A549 (cell line): ENCODE measurements at regions not wholly inside any gene's neighbourhood (a gene's known extent, or its start where the extent isn't known, plus 50 kb on each side); places are given as distances from the start of the nearest gene placed in this dataset.

ENCODE experiments used
- ATAC-seq, 2 experiments: fragments of 200-7000 bp in 1 of 2; fragments of >200 bp in 1 of 2; cut with Nextera tagmentation in 1 of 2; cut with Tn5 transposase in 1 of 2; 3 replicates each; pipeline versions ENCODE4 v1.8.0 to v1.9.1; 2018 to 2020; ENCODE audit warnings: mild to moderate bottlenecking in 1 of 2, moderate library complexity in 1 of 2
- CTCF ChIA-PET: fragments of 300-600 bp; sonication (Branson Sonifier 250); formaldehyde crosslinking; extraction: SDS; loops from one replicate; lab custom pipeline; 2021; ENCODE audit warnings: antibody characterized with exemption, inconsistent platforms; lab: Yijun Ruan, JAX
- POLR2A ChIA-PET: fragments of 350-600 bp; formaldehyde crosslinking; extraction: SDS; loops from one replicate; lab custom pipeline; 2021; ENCODE audit warnings: antibody characterized with exemption, inconsistent platforms; lab: Yijun Ruan, JAX
- DNase-seq, 2 experiments: peaks; one replicate each; pipeline versions ENCODE4 v3.0.0 to v3.0.0-alpha.2; 2011 to 2016; ENCODE audit warnings: low read depth in 1 of 2, low spot score in 1 of 2
- FAIRE-seq: peaks from 2 replicates; lab custom pipeline; 2011; peaks lifted over from hg19 to GRCh38; lab: Jason Lieb, UNC
- H3K27ac ChIP-seq, 2 experiments: fragments of >200 bp; sonication (Bioruptor Twin); formaldehyde crosslinking; 3 replicates each; pipeline ENCODE4 v1.5.1; 2016 to 2017
- H3K4me1 ChIP-seq: fragments of >200 bp; sonication (Bioruptor Twin); formaldehyde crosslinking; 3 replicates; pipeline ENCODE4 v1.6.1; 2016
- H3K4me2 ChIP-seq: fragments of >200 bp; sonication (Bioruptor Twin); formaldehyde crosslinking; 3 replicates; pipeline ENCODE4 v1.6.1; 2016
- H3K4me3 ChIP-seq: fragments of >200 bp; sonication (Bioruptor Twin); formaldehyde crosslinking; 3 replicates; pipeline ENCODE4 v1.5.1; 2016
- H3K9me3 ChIP-seq: fragments of >200 bp; sonication (Bioruptor Twin); formaldehyde crosslinking; 3 replicates; pipeline ENCODE4 v1.6.1; 2016
- CBX2 ChIP-seq: fragments of 200-600 bp; sonication (generic); IDR thresholded peaks from 2 replicates; pipeline ENCODE4 v1.6.1; 2016; ENCODE audit warnings: low read depth, mild to moderate bottlenecking, borderline replicate concordance
- CHD2 ChIP-seq: fragments of 150-350 bp; IDR thresholded peaks from 2 replicates; pipeline ENCODE4 v1.6.1; 2014; ENCODE audit warnings: low read length; ENCODE audit not compliant: partially characterized antibody
- EHF ChIP-seq: fragments of 250-450 bp; sonication (Bioruptor Pico); IDR thresholded peaks from 2 replicates; pipeline ENCODE4 v1.5.0; 2020; ENCODE audit warnings: mild to moderate bottlenecking
- ESRRA ChIP-seq: fragments of 150-350 bp; IDR thresholded peaks from 2 replicates; pipeline ENCODE4 v1.6.1; 2014; ENCODE audit warnings: mild to moderate bottlenecking, low read length, borderline replicate concordance
- FOSL2 ChIP-seq, 2 experiments: fragments of 450-650 bp in 1 of 2; fragments of >200 bp in 1 of 2; sonication (Bioruptor Twin) in 1 of 2; formaldehyde crosslinking; IDR thresholded peaks; 2 replicates each; pipeline versions ENCODE4 v1.5.0 to v1.6.1; 2016 to 2020; ENCODE audit warnings: mild to moderate bottlenecking in 1 of 2, moderate library complexity in 1 of 2
- HOXA7 ChIP-seq: fragments of 250-450 bp; sonication (Bioruptor Pico); IDR thresholded peaks from 2 replicates; pipeline ENCODE4 v1.5.0; 2020; ENCODE audit warnings: mild to moderate bottlenecking, moderate library complexity
- JUN ChIP-seq, 2 experiments: fragments of >200 bp; sonication (Bioruptor Twin); formaldehyde crosslinking; IDR thresholded peaks; 2 replicates in 1 of 2; 3 replicates in 1 of 2; pipeline ENCODE4 v1.6.1; 2016 to 2017
- KDM1A ChIP-seq: fragments of 200-600 bp; sonication (generic); IDR thresholded peaks from 2 replicates; pipeline ENCODE4 v1.6.1; 2016; ENCODE audit warnings: low read depth, mild to moderate bottlenecking
- MAZ ChIP-seq: fragments of 150-350 bp; IDR thresholded peaks from 2 replicates; pipeline ENCODE4 v1.6.1; 2014; ENCODE audit warnings: antibody characterized with exemption, low read depth, low read length, borderline replicate concordance
- NFE2L2 ChIP-seq: fragments of 150-350 bp; conservative IDR thresholded peaks from 2 replicates; pipeline ENCODE4 v1.6.1; 2014; ENCODE audit warnings: low read length
- POLR2AphosphoS2 ChIP-seq: conservative IDR thresholded peaks from 2 replicates; pipeline ENCODE4 v1.6.1; 2012; ENCODE audit warnings: low read length, improper control_type of control experiment, inconsistent platforms
- RCOR1 ChIP-seq: fragments of 150-350 bp; IDR thresholded peaks from 2 replicates; pipeline ENCODE4 v1.6.1; 2014; ENCODE audit warnings: antibody characterized with exemption, low read length, low read depth
- RNF2 ChIP-seq: fragments of 200-600 bp; sonication (generic); IDR thresholded peaks from 2 replicates; pipeline ENCODE4 v1.6.1; 2016; ENCODE audit warnings: low read depth, mild to moderate bottlenecking, antibody characterized with exemption, moderate library complexity, borderline replicate concordance
- SMC3 ChIP-seq: fragments of >200 bp; sonication (Bioruptor Twin); formaldehyde crosslinking; IDR thresholded peaks from 3 replicates; pipeline ENCODE4 v1.6.1; 2018; ENCODE audit warnings: inconsistent platforms
- TFCP2L1 ChIP-seq: fragments of 250-450 bp; sonication (Bioruptor Pico); IDR thresholded peaks from 2 replicates; pipeline ENCODE4 v1.5.0; 2021; ENCODE audit warnings: mild to moderate bottlenecking
- ZNF302 ChIP-seq: fragments of 250-450 bp; sonication (Bioruptor Pico); IDR thresholded peaks from 2 replicates; pipeline ENCODE4 v1.9.0; 2021; ENCODE audit warnings: inconsistent platforms, mild to moderate bottlenecking, moderate library complexity
- WGBS: methylation state at CpG from one replicate; pipeline ENCODE4 v1.1.6; 2017; ENCODE audit errors: missing lambda C conversion rate; 5-methylcytosine and 5-hydroxymethylcytosine counted together
- TF ChIP-seq, protein P1 (sequence below): fragments of 150-350 bp; IDR thresholded peaks from 2 replicates; pipeline ENCODE4 v1.6.1; 2014; ENCODE audit warnings: low read depth, mild to moderate bottlenecking, low read length
- TF ChIP-seq, protein P2 (sequence below): IDR thresholded peaks from 2 replicates; pipeline ENCODE4 v1.6.1; 2012; ENCODE audit warnings: low read depth, borderline replicate concordance
- TF ChIP-seq, protein P3 (sequence below): IDR thresholded peaks from 2 replicates; pipeline ENCODE4 v1.6.1; 2012
- TF ChIP-seq, protein P4 (sequence below): fragments of 450-650 bp; IDR thresholded peaks from 2 replicates; pipeline ENCODE4 v1.6.1; 2014; ENCODE audit warnings: antibody characterized with exemption
- TF ChIP-seq, protein P5 (sequence below): fragments of >200 bp; sonication (Bioruptor Twin); formaldehyde crosslinking; IDR thresholded peaks from 2 replicates; pipeline ENCODE4 v1.6.1; 2016

DNA sequence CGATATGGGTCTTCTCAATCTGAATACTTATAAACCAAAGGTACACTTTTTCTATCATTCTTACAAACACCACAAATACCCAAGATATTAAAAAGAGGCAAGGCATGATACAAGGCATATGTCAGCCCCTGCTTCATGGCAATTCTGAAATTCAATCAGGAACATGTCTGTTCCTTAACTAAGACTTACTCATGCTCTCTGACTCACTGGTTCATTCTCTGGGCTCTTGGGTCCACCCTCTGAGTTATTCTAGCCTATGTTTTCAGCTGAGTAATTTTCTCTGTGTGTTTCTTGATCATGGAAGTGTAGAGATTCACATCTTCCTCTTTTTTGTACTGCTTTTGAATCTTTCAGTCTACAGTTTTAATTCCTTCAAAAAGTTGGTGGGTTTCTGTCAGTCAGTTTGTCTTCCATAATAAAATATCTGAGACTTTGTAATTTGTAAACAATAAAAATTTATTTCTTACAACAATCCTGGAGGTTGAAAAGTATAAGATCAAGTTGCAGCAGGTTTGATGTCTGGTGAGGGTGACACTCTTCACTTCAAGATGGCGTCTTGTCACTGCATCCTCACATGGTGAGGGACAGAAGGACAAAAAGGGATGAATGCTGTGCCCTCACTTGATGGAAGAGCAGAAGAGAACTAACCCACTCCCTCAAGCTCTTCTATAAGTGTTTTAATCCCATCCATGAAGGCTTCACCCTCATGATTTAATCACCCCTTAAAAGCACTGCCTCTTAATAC, 211.7 kb downstream of the FAM76B start:
- CTCF ChIA-PET, result no interaction called here
- Histone ChIP-seq H3K4me2 (no peak overlapping the region), H3K4me3 (no peak overlapping the region), H3K9me3 (no peaks in the 10 kb centered on the region), H3K4me1 (no peaks in the 10 kb centered on the region), H3K27ac (no peak overlapping the region)
- ATAC-seq (no peak), DNase-seq (no peak), FAIRE-seq (no peak)
- 26% methylated on average over 2 of the region's 2 CpGs for WGBS
- POLR2A ChIA-PET, result no interaction called here
- TF ChIP-seq, protein P1, sequence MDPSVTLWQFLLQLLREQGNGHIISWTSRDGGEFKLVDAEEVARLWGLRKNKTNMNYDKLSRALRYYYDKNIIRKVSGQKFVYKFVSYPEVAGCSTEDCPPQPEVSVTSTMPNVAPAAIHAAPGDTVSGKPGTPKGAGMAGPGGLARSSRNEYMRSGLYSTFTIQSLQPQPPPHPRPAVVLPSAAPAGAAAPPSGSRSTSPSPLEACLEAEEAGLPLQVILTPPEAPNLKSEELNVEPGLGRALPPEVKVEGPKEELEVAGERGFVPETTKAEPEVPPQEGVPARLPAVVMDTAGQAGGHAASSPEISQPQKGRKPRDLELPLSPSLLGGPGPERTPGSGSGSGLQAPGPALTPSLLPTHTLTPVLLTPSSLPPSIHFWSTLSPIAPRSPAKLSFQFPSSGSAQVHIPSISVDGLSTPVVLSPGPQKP, result no peak
- no peak for TF ChIP-seq FOSL2 (IDR thresholded peaks at IDR 0.05)
- no peak for TF ChIP-seq FOSL2 (CRISPR knock-in tag; IDR thresholded peaks at IDR 0.05)
- TF ChIP-seq POLR2AphosphoS2, result no peak
- no peak for TF ChIP-seq CBX2
- no peak for TF ChIP-seq TFCP2L1 (CRISPR knock-in tag)
- TF ChIP-seq, protein P2, sequence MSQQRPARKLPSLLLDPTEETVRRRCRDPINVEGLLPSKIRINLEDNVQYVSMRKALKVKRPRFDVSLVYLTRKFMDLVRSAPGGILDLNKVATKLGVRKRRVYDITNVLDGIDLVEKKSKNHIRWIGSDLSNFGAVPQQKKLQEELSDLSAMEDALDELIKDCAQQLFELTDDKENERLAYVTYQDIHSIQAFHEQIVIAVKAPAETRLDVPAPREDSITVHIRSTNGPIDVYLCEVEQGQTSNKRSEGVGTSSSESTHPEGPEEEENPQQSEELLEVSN, result no peak
- no peak for TF ChIP-seq JUN (IDR thresholded peaks at IDR 0.05)
- TF ChIP-seq, protein P3, sequence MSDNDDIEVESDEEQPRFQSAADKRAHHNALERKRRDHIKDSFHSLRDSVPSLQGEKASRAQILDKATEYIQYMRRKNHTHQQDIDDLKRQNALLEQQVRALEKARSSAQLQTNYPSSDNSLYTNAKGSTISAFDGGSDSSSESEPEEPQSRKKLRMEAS, result no peak
- no peak for TF ChIP-seq SMC3
- TF ChIP-seq, protein P4, sequence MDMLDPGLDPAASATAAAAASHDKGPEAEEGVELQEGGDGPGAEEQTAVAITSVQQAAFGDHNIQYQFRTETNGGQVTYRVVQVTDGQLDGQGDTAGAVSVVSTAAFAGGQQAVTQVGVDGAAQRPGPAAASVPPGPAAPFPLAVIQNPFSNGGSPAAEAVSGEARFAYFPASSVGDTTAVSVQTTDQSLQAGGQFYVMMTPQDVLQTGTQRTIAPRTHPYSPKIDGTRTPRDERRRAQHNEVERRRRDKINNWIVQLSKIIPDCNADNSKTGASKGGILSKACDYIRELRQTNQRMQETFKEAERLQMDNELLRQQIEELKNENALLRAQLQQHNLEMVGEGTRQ, result no peak
- no peak for TF ChIP-seq MAZ
- TF ChIP-seq, protein P5, sequence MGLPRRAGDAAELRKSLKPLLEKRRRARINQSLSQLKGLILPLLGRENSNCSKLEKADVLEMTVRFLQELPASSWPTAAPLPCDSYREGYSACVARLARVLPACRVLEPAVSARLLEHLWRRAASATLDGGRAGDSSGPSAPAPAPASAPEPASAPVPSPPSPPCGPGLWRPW, result no peak

DNA sequence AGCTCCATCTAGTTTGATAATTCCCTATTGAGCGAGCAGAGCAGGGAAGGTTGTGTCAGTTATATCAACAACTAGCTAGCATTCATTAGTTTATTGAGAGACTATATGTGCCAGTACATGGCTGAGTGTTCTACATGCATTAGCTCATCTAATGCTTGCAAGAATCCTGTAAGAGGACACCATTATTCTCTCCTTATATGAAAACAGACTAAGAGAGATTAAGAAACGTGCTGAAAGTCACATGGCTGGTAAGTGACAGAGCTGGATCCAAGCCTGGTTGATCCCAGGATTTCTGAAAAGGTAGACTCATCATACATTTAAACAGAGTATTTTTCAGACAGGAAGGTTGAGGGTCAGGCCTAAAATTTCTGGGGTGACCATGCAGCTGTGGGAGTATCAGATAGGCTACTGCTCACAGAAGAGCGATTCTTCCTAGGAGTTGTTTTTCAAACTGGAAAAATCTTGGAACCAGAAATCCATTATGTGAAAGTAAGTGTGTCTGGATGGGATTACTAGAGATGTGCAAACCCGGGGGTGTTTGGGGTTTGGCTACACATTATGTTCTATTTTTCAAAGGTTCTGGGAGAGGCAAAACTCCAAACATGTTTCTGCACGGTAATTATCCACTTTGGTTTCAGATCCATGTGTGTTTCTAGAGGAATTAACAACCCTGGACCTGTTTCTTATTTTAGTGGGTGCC, 213.3 kb downstream of the FAM76B start:
- H3K9me3 ChIP-seq, result no peaks in the 10 kb centered on the region
- no peak for ATAC-seq
- TF ChIP-seq NFE2L2 (no peak), TFCP2L1 (CRISPR knock-in tag) (no peak), RCOR1 (no peak), RNF2 (no peak)
- TF ChIP-seq, protein P1, result no peak
- TF ChIP-seq, all 56 proteins: peak for 0
- CTCF ChIA-PET, result no interaction called here
- no peak overlapping the region for H3K4me2 ChIP-seq
- 32% methylated on average over 5 of the region's 5 CpGs for WGBS
- DNase-seq, result no peak
- H3K4me3 ChIP-seq, result no peak overlapping the region
- H3K4me1 ChIP-seq, result no peaks in the 10 kb centered on the region
- FAIRE-seq, result no peak
- H3K27ac ChIP-seq, result no peak overlapping the region
- POLR2A ChIA-PET, result no interaction called here

DNA sequence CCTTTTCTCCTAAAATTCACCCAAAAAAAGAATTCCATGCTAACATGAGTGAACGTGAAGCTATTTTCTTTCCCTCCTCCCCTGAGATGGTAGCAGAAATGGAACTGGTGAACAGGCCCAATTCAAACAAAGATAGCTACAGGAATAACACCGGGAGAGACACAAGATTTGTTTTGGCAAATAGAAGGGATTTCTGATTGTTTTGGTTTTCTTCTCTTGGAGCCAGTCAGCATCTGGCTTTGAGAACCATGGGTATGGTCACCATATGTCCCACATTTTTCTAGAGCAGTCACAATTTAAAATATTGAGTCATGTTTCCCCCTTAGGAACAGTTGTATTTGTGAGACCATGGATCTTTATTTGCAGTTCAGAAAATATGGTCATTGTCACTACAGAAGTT, 214.1 kb downstream of the FAM76B start:
- CTCF ChIA-PET, result no interaction called here
- Histone ChIP-seq H3K27ac (no peak overlapping the region), H3K9me3 (no peaks in the 10 kb centered on the region), H3K4me1 (no peaks in the 10 kb centered on the region), H3K4me3 (no peak overlapping the region), H3K4me2 (no peak overlapping the region)
- FAIRE-seq (no peak), ATAC-seq (no peak), DNase-seq (no peak)
- TF ChIP-seq ZNF302 (CRISPR knock-in tag), result no peak
- TF ChIP-seq HOXA7, result no peak
- TF ChIP-seq EHF (CRISPR knock-in tag), result no peak
- TF ChIP-seq, protein P3, result no peak
- TF ChIP-seq CHD2, result no peak
- TF ChIP-seq ESRRA, result no peak
- no peak for TF ChIP-seq NFE2L2
- TF ChIP-seq KDM1A, result no peak
- POLR2A ChIA-PET, result no interaction called here
- WGBS, result 53% methylated on average over 2 of the region's 2 CpGs
